ENCODE measurements at regions not wholly inside any gene's neighbourhood (a gene's known extent, or its start where the extent isn't known, plus 50 kb on each side); places are given as distances from the start of the nearest gene placed in this dataset.

- TF ChIP-seq CEBPB (IDR thresholded peaks at IDR 0.05; ENCODE audit: low read depth), result no peak
- no peak for TF ChIP-seq YY1 (IDR thresholded peaks at IDR 0.05; ENCODE audit: extremely low read depth, insufficient replicate concordance, low read depth, low read length)
- no peak for TF ChIP-seq SIN3A (IDR thresholded peaks at IDR 0.05; ENCODE audit: low read depth)
These were observed 599.8 kb upstream of the MGMT start (continued) for GRCh38 chr10:128867210-128867609.

GRCh38 chr10:128867819-128868218 lies 599.2 kb upstream of the MGMT start:
- no peak overlapping the region for H3K4me3 ChIP-seq (replicated peaks in 1 of 2; ENCODE audit: low read depth in 1 of 2, low read length in 2 of 2)
- no peaks in the 10 kb centered on the region for H3K79me2 ChIP-seq (ENCODE audit: insufficient read depth, low read length)
- DNase-seq (ENCODE audit: low read depth, low spot score) (no peak), ATAC-seq (no peak)
- H3K9me3 ChIP-seq (ENCODE audit: control insufficient read depth in 1 of 2, insufficient read depth in 1 of 2, low read depth in 1 of 2, low read length in 2 of 2), result no peaks in the 10 kb centered on the region
- H3K4me1 ChIP-seq (ENCODE audit: control insufficient read depth in 1 of 2, insufficient read depth in 2 of 2, low read length in 2 of 2), result no peaks in the 10 kb centered on the region
- H3K27me3 ChIP-seq (ENCODE audit: insufficient read depth, low read length), result peaks cover 29% of the 10 kb centered on the region
- TF ChIP-seq FOSL1 (IDR thresholded peaks at IDR 0.05; ENCODE audit: low read depth), result no peak
- no peak for TF ChIP-seq CEBPB (IDR thresholded peaks at IDR 0.05; ENCODE audit: low read depth)
- TF ChIP-seq SRF (IDR thresholded peaks at IDR 0.05; ENCODE audit: low read depth), result no peak
- no peak for TF ChIP-seq CTCF (IDR thresholded peaks at IDR 0.05 in 2 of 3, conservative IDR thresholded peaks at IDR 0.05 in 1 of 3; ENCODE audit: borderline replicate concordance in 1 of 3, insufficient read depth in 1 of 3, low read depth in 2 of 3, low read length in 2 of 3)
- TF ChIP-seq ELF1 (IDR thresholded peaks at IDR 0.05; ENCODE audit: borderline replicate concordance, low read depth), result no peak
- TF ChIP-seq EZH2 (IDR thresholded peaks at IDR 0.05), result no peak
- TF ChIP-seq REST (IDR thresholded peaks at IDR 0.05; ENCODE audit: low read depth), result no peak
- TF ChIP-seq ZBTB33 (IDR thresholded peaks at IDR 0.05; ENCODE audit: extremely low read depth, insufficient replicate concordance, low read length), result no peak
- TF ChIP-seq ZNF274 (IDR thresholded peaks at IDR 0.05; ENCODE audit: low read depth, low read length), result no peak
- TF ChIP-seq ATF3 (IDR thresholded peaks at IDR 0.05), result no peak
- no peak for TF ChIP-seq POLR2A (IDR thresholded peaks at IDR 0.05; ENCODE audit: borderline replicate concordance, extremely low read depth, insufficient read depth, insufficient read length)
- no peak for TF ChIP-seq EGR1 (IDR thresholded peaks at IDR 0.05; ENCODE audit: low read depth)
- no peak for TF ChIP-seq ZFX (IDR thresholded peaks at IDR 0.05)
- TF ChIP-seq POLR2AphosphoS5 (IDR thresholded peaks at IDR 0.05; ENCODE audit: low read depth, low read length), result no peak
- no peak for TF ChIP-seq YY1 (IDR thresholded peaks at IDR 0.05; ENCODE audit: extremely low read depth, insufficient replicate concordance, low read depth, low read length)
- no peak for TF ChIP-seq CBX3 (IDR thresholded peaks at IDR 0.05; ENCODE audit: low read depth)
- TF ChIP-seq MAX (IDR thresholded peaks at IDR 0.05), result no peak
- TF ChIP-seq TCF7L2 (IDR thresholded peaks at IDR 0.05; ENCODE audit: borderline replicate concordance, extremely low read depth, insufficient read depth, insufficient read length), result no peak
- H3K27ac ChIP-seq (ENCODE audit: low read depth, low read length), result no peak overlapping the region
- ChIA-PET POLR2A (no interaction called here), RAD21 (ENCODE audit: low non-redundant PET in 1 of 2, low total read pairs in 2 of 2, uncharacterized antibody in 2 of 2, unreplicated experiment in 2 of 2) (no interaction called here), CTCF (no interaction called here)
- no peak overlapping the region for H2AFZ ChIP-seq (ENCODE audit: low read depth, low read length, poor library complexity, severe bottlenecking)
- no TSS peak for BruUV-seq (replicated peaks)
- H4K20me1 ChIP-seq (ENCODE audit: insufficient read depth), result no peaks in the 10 kb centered on the region
- no peak overlapping the region for H3K4me2 ChIP-seq (ENCODE audit: low read length)
- intact Hi-C loops (cut with micrococcal nuclease), result no loop called here
- H3K36me3 ChIP-seq (ENCODE audit: control insufficient read depth in 1 of 2, insufficient read depth in 2 of 2, low read length in 2 of 2), result no peaks in the 10 kb centered on the region
- H3K9ac ChIP-seq (ENCODE audit: low read length), result no peak overlapping the region
- H3K9me2 ChIP-seq (ENCODE audit: insufficient read depth), result no peaks in the 10 kb centered on the region
